ENCODE measurements at regions not wholly inside any gene's neighbourhood (a gene's known extent, or its start where the extent isn't known, plus 50 kb on each side); places are given as distances from the start of the nearest gene placed in this dataset.

- no peak for TF ChIP-seq CTCF (IDR thresholded peaks at IDR 0.05; ENCODE audit: poor library complexity)
- no peak for TF ChIP-seq EZH2 (IDR thresholded peaks at IDR 0.05; ENCODE audit: borderline replicate concordance)
These were observed 839.7 kb downstream of the CDH11 start for GRCh38 chr16:64282181-64282580.
